WERI-Rb-1 (cell line): ENCODE measurements at regions not wholly inside any gene's neighbourhood (a gene's known extent, or its start where the extent isn't known, plus 50 kb on each side); places are given as distances from the start of the nearest gene placed in this dataset.

ENCODE experiments used
- DNase-seq: peaks from one replicate; pipeline ENCODE4 v3.0.0-alpha.2; 2020
- H3K27ac ChIP-seq: fragments of 250-450 bp; sonication (Bioruptor Pico); 2 replicates; pipeline ENCODE4 v1.5.1; 2020; ENCODE audit warnings: mild to moderate bottlenecking, moderate library complexity
- H3K27me3 ChIP-seq: fragments of 250-450 bp; sonication (Bioruptor Pico); 2 replicates; pipeline ENCODE4 v1.5.1; 2021; ENCODE audit warnings: mild to moderate bottlenecking, low read depth, moderate library complexity; ENCODE audit not compliant: insufficient read depth, severe bottlenecking
- H3K36me3 ChIP-seq: fragments of 250-450 bp; sonication (Bioruptor Pico); 2 replicates; pipeline ENCODE4 v1.5.1; 2020; ENCODE audit warnings: mild to moderate bottlenecking, moderate library complexity
- H3K4me3 ChIP-seq: 2 replicates; pipeline ENCODE4 v1.5.1; 2011; ENCODE audit warnings: low read depth, mild to moderate bottlenecking, control low read depth, low read length
- H3K9me3 ChIP-seq: fragments of 250-450 bp; sonication (Bioruptor Pico); 2 replicates; pipeline ENCODE4 v1.5.1; 2021; ENCODE audit warnings: mild to moderate bottlenecking, moderate library complexity; ENCODE audit not compliant: severe bottlenecking
- CTCF ChIP-seq: IDR thresholded peaks from 2 replicates; pipeline ENCODE4 v1.5.1; 2011; ENCODE audit warnings: low read depth, mild to moderate bottlenecking, control low read depth, inconsistent platforms, low read length

- Histone ChIP-seq H3K27me3 (peaks cover 11% of the 10 kb centered on the region), H3K27ac (no peak overlapping the region), H3K4me3 (no peak overlapping the region), H3K9me3 (no peaks in the 10 kb centered on the region), H3K36me3 (no peaks in the 10 kb centered on the region)
- no peak for TF ChIP-seq CTCF
- DNase-seq = no peak
These were observed 581.2 kb downstream of the LRFN5 start for GRCh38 chr14:42187846-42188245.

- no peak for DNase-seq
- Histone ChIP-seq H3K36me3 (no peaks in the 10 kb centered on the region), H3K27ac (no peak overlapping the region), H3K9me3 (no peaks in the 10 kb centered on the region), H3K4me3 (no peak overlapping the region), H3K27me3 (peaks cover 8% of the 10 kb centered on the region)
- no peak for TF ChIP-seq CTCF
These were observed 579.0 kb downstream of the LRFN5 start for GRCh38 chr14:42185718-42186117.

- Histone ChIP-seq H3K36me3 (no peaks in the 10 kb centered on the region), H3K27me3 (peaks cover 10% of the 10 kb centered on the region), H3K4me3 (no peak overlapping the region), H3K27ac (no peak overlapping the region), H3K9me3 (no peaks in the 10 kb centered on the region)
- TF ChIP-seq CTCF = no peak
- no peak for DNase-seq
These were observed 567.7 kb downstream of the LRFN5 start for GRCh38 chr14:42174357-42174756.

- Histone ChIP-seq H3K9me3 (no peaks in the 10 kb centered on the region), H3K27ac (no peak overlapping the region), H3K27me3 (peaks cover 10% of the 10 kb centered on the region), H3K36me3 (no peaks in the 10 kb centered on the region), H3K4me3 (no peak overlapping the region)
- no peak for TF ChIP-seq CTCF
- no peak for DNase-seq
These were observed 566.5 kb downstream of the LRFN5 start for GRCh38 chr14:42173206-42173605.

GRCh38 chr14:42172304-42172703, 565.6 kb downstream of the LRFN5 start:
- TF ChIP-seq CTCF = no peak
- H3K36me3 ChIP-seq = no peaks in the 10 kb centered on the region
- no peak for DNase-seq
- no peak overlapping the region for H3K27ac ChIP-seq
- H3K27me3 ChIP-seq = peaks cover 10% of the 10 kb centered on the region
- H3K4me3 ChIP-seq = no peak overlapping the region
- H3K9me3 ChIP-seq = no peaks in the 10 kb centered on the region

- Histone ChIP-seq H3K9me3 (no peaks in the 10 kb centered on the region), H3K27ac (no peak overlapping the region)
These were observed 556.5 kb downstream of the LRFN5 start for GRCh38 chr14:42163136-42163535.

More at GRCh38 chr14:42163136-42163535, 556.5 kb downstream of the LRFN5 start:
- TF ChIP-seq CTCF = no peak
- H3K36me3 ChIP-seq = no peaks in the 10 kb centered on the region
- no peak overlapping the region for H3K4me3 ChIP-seq
- peaks cover 10% of the 10 kb centered on the region for H3K27me3 ChIP-seq
- no peak for DNase-seq
